Mucosa of descending colon (tissue), 3 donors: ENCODE measurements at regions not wholly inside any gene's neighbourhood (a gene's known extent, or its start where the extent isn't known, plus 50 kb on each side); places are given as distances from the start of the nearest gene placed in this dataset.
"Not testable (repeated sequence)": the region's sequence is repeated elsewhere in the genome, so short reads cannot be mapped to it uniquely, and the experiment has no call there.

Experiments used
- ATAC-seq: fragments of 200-7000 bp; cut with Tn5 transposase; one replicate; pipeline ENCODE4 v1.9.1; 2020; ENCODE audit warnings: mild to moderate bottlenecking, moderate library complexity
- DNase-seq, 3 donors: peaks; one replicate each; pipeline ENCODE4 v3.0.0-alpha.2; 2020
- H3K36me3 ChIP-seq: fragments of 200-600 bp; one replicate; pipeline ENCODE4 v1.8.0; 2021; ENCODE audit warnings: low read depth, mild to moderate bottlenecking
- H3K4me1 ChIP-seq: fragments of 200-600 bp; one replicate; pipeline ENCODE4 v1.8.0; 2021; ENCODE audit warnings: low read depth, mild to moderate bottlenecking
- H3K4me3 ChIP-seq: fragments of 200-600 bp; one replicate; pipeline ENCODE4 v1.8.0; 2021; ENCODE audit warnings: mild to moderate bottlenecking
- H3K9me3 ChIP-seq: fragments of 200-600 bp; one replicate; pipeline ENCODE4 v1.8.0; 2021; ENCODE audit warnings: mild to moderate bottlenecking
- intact Hi-C, 2 donors: fragments of 100-400 bp; cut with DNase I in 1 of 2; cut with micrococcal nuclease in 1 of 2; formaldehyde crosslinking; loops; one replicate each; pipeline versions ENCODE4 v1.11.0 to v1.11.1; 2022; cut with DNase I, micrococcal nuclease
- TF ChIP-seq, protein P1 (sequence below): fragments of 200-600 bp; IDR thresholded peaks from one replicate; pipeline ENCODE4 v1.8.0; 2022; ENCODE audit warnings: antibody characterized with exemption, mild to moderate bottlenecking
- donor health status: DM: no; HTN: no; CAD: no; lungs with moderate emphysema.
- donor health status: DM: no; HTN: no; CAD: no.
- donor health status: DM: no; HTN: yes; CAD: no.

DNA sequence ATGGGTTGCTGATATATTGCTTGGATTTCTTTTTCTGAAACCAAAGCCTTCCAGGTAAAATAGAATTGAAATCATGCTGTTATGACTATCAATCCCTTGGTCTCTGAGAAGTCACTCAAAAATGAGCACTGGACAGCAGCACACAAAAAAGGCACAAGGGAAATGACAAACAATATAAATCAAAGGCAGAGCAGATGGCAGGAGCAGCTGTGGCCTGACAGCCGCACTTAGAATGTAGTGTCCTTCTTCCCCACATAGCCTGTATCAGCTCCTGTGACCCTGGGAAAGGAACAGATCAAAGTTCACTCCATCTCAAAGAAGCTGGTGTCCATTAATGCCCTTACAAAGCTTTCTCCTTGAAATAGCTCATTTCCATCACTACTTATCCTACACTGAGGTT lies 326.7 kb downstream of the SUCLG1 start:
- DNase-seq (no peak), ATAC-seq (no peak)
- intact Hi-C loops: no loop called here
- TF ChIP-seq, protein P1, sequence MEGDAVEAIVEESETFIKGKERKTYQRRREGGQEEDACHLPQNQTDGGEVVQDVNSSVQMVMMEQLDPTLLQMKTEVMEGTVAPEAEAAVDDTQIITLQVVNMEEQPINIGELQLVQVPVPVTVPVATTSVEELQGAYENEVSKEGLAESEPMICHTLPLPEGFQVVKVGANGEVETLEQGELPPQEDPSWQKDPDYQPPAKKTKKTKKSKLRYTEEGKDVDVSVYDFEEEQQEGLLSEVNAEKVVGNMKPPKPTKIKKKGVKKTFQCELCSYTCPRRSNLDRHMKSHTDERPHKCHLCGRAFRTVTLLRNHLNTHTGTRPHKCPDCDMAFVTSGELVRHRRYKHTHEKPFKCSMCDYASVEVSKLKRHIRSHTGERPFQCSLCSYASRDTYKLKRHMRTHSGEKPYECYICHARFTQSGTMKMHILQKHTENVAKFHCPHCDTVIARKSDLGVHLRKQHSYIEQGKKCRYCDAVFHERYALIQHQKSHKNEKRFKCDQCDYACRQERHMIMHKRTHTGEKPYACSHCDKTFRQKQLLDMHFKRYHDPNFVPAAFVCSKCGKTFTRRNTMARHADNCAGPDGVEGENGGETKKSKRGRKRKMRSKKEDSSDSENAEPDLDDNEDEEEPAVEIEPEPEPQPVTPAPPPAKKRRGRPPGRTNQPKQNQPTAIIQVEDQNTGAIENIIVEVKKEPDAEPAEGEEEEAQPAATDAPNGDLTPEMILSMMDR: no peak
- Histone ChIP-seq H3K9me3 (no peaks in the 10 kb centered on the region), H3K4me3 (no peak overlapping the region), H3K36me3 (no peaks in the 10 kb centered on the region), H3K4me1 (no peaks in the 10 kb centered on the region)

DNA sequence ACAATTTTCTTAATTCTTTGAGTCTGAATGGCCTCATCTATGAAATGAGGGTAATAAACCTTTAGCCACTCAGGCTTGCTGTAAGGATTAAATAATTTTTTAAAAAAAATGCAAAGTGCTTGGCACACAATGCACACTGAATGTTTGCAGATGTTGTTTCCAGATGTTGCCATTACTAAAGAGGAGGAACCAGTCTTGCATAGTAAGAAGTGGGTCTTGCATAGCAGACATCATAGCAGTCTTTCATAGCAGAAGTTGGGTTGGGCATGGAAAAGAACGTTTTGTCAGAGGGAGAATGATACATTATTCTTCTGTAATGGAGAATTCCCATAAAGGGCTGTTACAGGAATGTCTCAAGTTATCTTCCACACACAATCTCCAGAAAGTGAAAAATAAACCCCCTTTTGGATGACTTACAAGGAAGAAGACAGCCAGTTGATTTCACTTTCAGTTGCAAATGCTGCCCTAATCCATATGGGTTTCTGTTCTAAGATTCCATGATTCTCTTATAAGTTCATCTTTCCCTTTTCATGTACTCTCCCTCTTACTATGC lies 327.7 kb downstream of the SUCLG1 start:
- H3K36me3 ChIP-seq: no peaks in the 10 kb centered on the region
- no peak for DNase-seq
- H3K9me3 ChIP-seq: no peaks in the 10 kb centered on the region
- intact Hi-C loops: no loop called here
- TF ChIP-seq, protein P1: no peak
- H3K4me3 ChIP-seq: no peak overlapping the region
- H3K4me1 ChIP-seq: no peaks in the 10 kb centered on the region
- no peak for ATAC-seq

- ATAC-seq (no peak), DNase-seq (no peak)
- Histone ChIP-seq H3K4me3 (no peak overlapping the region), H3K4me1 (no peaks in the 10 kb centered on the region), H3K9me3 (no peaks in the 10 kb centered on the region), H3K36me3 (no peaks in the 10 kb centered on the region)
- intact Hi-C loops: no loop called here
- TF ChIP-seq, protein P1: no peak
These were observed 330.1 kb downstream of the SUCLG1 start for GRCh38 chr2:84129018-84129417.

- H3K9me3 ChIP-seq, H3K36me3 ChIP-seq, DNase-seq, H3K4me3 ChIP-seq, H3K4me1 ChIP-seq, ATAC-seq, intact Hi-C loops: not testable (repeated sequence)
These were observed 331.3 kb downstream of the SUCLG1 start for GRCh38 chr2:84127812-84128211.

- DNase-seq: no peak
- Histone ChIP-seq H3K4me1 (no peaks in the 10 kb centered on the region), H3K36me3 (no peaks in the 10 kb centered on the region), H3K9me3 (no peaks in the 10 kb centered on the region), H3K4me3 (no peak overlapping the region)
- TF ChIP-seq, protein P1: no peak
- no peak for ATAC-seq
- intact Hi-C loops: no loop called here
These were observed 332.6 kb downstream of the SUCLG1 start for GRCh38 chr2:84126530-84126929.

DNA sequence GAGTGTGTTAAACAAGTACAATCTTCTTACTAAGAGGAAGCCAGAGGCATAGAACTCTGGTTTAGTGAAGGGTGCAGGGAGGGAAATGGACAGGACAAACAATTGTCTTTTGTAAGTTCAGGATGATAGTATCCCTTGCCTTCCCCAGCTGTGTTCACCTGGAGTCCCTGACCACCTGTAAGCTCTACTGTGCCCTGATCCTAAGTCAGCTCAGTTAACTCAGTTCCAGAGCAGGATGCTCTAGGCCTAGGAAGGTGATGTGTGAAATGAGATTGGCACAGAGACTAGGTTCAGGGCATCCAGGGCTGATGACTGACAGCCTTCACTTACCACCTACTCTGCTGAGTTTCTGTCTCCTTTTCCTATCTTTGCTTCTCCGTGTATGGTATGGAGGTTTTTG lies 333.0 kb downstream of the SUCLG1 start:
- Histone ChIP-seq H3K4me1 (no peaks in the 10 kb centered on the region), H3K4me3 (no peak overlapping the region), H3K9me3 (no peaks in the 10 kb centered on the region), H3K36me3 (no peaks in the 10 kb centered on the region)
- DNase-seq: no peak
- no peak for ATAC-seq
- intact Hi-C loops: no loop called here
- TF ChIP-seq, protein P1: no peak
